Activated CD8-positive, alpha-beta memory T cell treated with anti-CD3 and anti-CD28 coated beads for 24 hours (primary cell): ENCODE measurements at regions not wholly inside any gene's neighbourhood (a gene's known extent, or its start where the extent isn't known, plus 50 kb on each side); places are given as distances from the start of the nearest gene placed in this dataset.

Experiments
- DNase-seq: peaks from one replicate; pipeline ENCODE4 v3.0.0-alpha.2; 2020

DNA sequence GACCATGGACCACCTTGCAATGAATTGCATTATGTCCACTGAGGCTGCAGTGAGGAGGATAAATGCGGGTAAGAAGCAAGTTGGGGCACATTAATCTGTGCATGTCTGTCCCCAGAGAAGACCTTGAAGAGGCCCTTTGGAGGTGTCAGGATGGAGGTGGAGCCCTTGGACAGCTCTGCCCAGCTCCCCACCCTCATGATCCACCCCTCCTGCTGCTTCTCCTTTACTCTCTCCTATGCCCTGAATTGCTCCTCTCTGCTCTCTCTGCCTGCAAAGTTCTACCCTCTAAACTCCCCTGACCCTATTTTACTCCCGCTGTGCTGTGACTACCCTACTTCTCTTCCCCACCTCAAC lies 292.4 kb upstream of the USP24 start:
- DNase-seq: no peak

GRCh38 chr1:55506740-55507577 lies 291.8 kb upstream of the USP24 start:
- DNase-seq: no peak

GRCh38 chr1:55505326-55505725 lies 290.2 kb upstream of the USP24 start:
- no peak for DNase-seq

GRCh38 chr1:55504306-55504731 lies 289.2 kb upstream of the USP24 start:
- no peak for DNase-seq

- no peak for DNase-seq
These were observed 288.6 kb upstream of the USP24 start for GRCh38 chr1:55503663-55504305.

- no peak for DNase-seq
These were observed 285.4 kb upstream of the USP24 start for GRCh38 chr1:55500601-55501000.

- DNase-seq: no peak
These were observed 275.4 kb upstream of the USP24 start for GRCh38 chr1:55490547-55490946.

- no peak for DNase-seq
These were observed 269.0 kb upstream of the USP24 start for GRCh38 chr1:55484173-55484572.

DNA sequence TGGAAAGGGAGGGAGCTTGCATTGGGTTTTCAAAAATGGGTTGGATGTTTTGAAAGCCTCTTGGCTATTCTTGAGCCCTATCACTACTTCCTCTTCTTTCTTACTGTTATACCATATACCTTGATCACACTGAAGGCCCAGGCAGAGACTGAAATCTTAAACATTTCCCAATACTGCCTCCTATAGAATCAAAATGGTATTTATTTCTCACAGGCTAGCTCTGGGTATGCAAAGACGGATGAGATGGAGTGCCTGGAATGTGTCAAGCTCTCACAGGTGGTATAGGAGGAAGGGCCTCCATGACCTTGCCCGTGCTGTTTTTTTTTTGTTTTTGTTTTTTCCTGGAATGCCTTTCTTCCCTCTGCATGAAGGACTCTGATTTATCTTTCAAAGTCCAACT lies 268.4 kb upstream of the USP24 start:
- DNase-seq: no peak

GRCh38 chr1:55481634-55482033 lies 266.5 kb upstream of the USP24 start:
- no peak for DNase-seq

DNA sequence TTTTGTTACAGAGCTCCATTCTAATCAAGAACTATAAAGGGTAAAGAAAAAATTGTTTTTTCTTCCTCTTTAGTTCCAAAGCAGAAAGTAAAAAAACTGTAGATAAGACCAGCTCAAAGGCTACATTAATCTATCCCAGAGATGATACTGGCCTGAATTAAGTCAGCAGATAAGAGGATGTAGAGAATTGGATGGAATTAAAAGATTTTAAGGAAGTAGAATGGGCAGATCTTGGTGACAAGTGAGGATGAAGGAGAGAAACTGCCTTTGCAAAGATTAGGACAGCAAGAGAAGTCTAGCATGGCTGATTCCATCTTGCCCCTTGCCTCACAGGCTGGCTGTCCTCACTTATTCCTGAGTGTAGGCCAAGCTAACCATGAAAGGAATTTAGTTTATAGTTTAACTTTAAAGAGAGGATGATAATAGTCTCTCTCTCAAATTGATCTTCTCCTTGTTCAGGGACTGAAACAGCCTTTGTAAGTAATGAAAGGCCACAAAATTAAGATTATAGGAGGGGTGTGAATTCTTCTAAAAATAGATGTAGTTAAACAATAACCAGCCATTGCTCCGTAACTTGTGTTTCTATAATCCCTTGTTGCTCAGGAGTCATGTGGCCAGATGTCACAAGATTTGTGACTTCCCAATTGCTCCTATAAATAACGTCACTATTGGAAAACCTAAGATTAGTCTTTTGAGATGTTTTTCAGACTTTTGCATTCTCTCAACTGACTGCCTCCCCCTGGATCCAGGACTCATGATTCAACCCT lies 265.0 kb upstream of the USP24 start:
- DNase-seq: no peak

DNA sequence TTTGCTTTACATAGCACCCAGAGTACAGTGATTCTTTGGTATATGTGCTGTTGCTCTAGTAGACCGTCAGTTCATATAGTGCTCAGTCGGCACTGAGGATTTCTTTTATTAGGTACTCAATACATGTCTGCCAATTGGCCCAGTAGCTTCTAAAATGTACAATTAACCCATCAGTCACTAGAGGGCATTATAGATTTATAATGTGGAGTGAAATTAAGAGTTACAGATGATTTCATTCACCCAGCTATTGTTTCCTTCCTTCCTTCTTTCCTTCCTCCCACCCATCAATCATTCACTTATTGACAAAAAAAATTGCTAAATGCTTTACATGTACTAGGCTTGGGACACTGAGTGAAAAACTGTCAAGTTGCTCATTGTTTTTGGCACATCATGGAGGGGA lies 263.6 kb upstream of the USP24 start:
- DNase-seq: no peak

- no peak for DNase-seq
These were observed 262.8 kb upstream of the USP24 start for GRCh38 chr1:55477953-55478352.

- DNase-seq: no peak
These were observed 261.4 kb upstream of the USP24 start for GRCh38 chr1:55476445-55477015.

DNA sequence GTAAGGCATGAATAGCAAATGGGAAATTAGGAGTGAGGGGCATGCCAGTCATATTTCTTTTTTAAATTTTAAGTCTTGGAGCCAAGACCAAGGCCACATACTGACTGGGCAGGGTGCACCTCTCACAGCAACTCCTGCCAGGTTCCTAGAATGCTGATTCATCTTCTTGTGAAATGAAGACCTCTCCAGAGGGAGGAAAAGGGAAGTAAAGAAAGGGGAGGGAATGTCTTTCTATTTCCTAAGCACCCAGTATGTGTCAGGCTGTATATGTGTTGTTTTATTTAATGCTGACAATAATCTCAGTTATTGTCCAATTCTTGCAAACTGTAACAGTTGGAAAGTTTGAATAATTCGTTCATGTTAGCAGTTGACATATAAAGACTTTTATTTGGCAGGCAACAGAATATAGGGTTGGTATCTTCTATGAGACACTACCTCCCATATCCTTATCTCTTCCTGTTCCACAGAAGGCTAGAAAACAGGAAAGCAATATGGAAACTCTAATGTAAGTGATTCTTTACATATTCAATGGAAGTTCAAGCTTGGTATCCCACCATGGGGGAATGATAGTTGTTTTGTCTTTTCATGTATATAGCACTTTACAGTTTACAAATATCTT lies 259.1 kb upstream of the USP24 start:
- no peak for DNase-seq

DNA sequence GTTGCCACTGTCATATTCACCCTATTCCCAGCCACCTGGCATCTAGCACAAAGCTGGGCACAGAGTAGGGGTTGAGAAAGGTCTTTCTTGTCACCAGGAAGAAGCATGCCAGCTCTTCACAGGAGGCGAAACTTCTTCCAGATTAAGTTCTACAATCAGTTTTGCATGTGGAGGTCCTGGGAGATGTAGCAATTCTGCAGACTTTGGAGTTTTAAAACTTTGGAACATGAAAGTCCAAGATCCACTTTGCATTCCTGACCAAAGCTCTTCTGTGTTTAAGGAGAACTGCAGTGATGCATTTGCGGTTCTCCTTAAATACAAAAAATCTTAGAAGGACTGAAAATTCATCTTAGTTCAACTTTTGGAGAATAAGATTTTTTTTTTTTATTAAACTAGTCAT lies 258.5 kb upstream of the USP24 start:
- no peak for DNase-seq

GRCh38 chr1:55472784-55473183 lies 257.6 kb upstream of the USP24 start:
- no peak for DNase-seq

DNA sequence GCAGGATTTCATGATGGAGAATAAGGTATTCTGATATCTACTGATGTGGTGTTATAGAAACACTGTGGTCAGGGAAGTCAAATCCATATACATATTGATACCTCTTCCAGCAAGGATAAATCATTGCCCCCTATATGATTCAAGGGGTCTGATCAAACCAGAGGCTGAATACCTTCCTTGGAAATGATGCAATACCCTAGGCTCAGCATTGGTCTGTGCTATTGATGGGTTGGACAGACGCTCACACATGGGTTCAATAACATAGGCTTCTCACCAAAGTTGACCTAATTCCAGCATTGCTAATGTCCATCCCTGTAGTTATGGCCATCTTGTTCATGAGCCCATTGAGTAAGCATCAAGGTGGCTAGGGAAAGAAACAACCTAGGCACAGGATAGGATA lies 257.0 kb upstream of the USP24 start:
- no peak for DNase-seq

DNA sequence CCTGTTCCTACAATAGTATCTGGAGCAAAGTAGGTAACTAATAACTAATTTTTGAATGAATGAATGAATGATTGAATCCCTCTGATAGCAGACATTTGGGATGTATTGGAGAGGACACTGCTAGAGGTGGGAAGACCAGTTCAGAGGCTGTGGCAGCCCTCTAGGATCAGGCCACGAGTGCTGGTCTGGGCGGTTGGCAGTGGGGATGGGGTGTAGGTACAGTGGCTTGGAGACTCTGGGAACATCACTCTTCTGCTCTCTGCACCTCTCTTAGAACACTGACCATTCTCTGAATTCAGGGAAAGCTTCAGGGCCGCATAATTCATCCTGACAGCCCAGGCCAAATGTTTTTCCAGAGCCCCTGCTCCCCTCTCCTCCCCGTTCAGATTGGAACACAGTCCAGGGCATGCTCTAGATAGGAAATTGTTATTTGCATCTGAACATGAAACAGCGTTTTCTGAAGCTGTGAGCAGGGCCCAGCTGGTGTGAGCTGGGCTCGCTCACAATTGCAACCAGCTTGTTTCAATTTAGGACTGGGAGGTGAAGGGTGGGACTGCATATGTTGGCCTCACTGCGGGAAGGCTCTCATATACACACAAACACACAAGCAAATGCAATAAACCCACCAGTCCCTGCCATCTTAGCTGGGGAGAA lies 253.1 kb upstream of the USP24 start:
- no peak for DNase-seq

GRCh38 chr1:55466921-55467320 lies 251.8 kb upstream of the USP24 start:
- DNase-seq: no peak

GRCh38 chr1:55466373-55466772 lies 251.2 kb upstream of the USP24 start:
- no peak for DNase-seq

GRCh38 chr1:55464550-55464949 lies 249.4 kb upstream of the USP24 start:
- no peak for DNase-seq
